SK-N-SH treated with all-trans-retinoic acid at 6 μM for 48 hours (cell line): ENCODE measurements at regions not wholly inside any gene's neighbourhood (a gene's known extent, or its start where the extent isn't known, plus 50 kb on each side); places are given as distances from the start of the nearest gene placed in this dataset.

Experiments used
- ARNTL ChIP-seq: fragments of 450-650 bp; formaldehyde crosslinking; IDR thresholded peaks from 2 replicates; pipeline ENCODE4 v1.5.0; 2020; ENCODE audit warnings: low read depth, mild to moderate bottlenecking, moderate library complexity, borderline replicate concordance
- CREB5 ChIP-seq: fragments of 250-450 bp; sonication (Bioruptor Pico); IDR thresholded peaks from 2 replicates; pipeline ENCODE4 v1.5.1; 2020; ENCODE audit warnings: low read depth, mild to moderate bottlenecking, moderate library complexity
- ESRRG ChIP-seq: fragments of 250-450 bp; sonication (Bioruptor Pico); IDR thresholded peaks from 2 replicates; pipeline ENCODE4 v1.6.1; 2021; ENCODE audit warnings: mild to moderate bottlenecking
- GLIS3 ChIP-seq: fragments of 250-450 bp; sonication (Bioruptor Pico); IDR thresholded peaks from 2 replicates; pipeline ENCODE4 v1.5.0; 2020; ENCODE audit warnings: mild to moderate bottlenecking, moderate library complexity
- ISL1 ChIP-seq: fragments of 250-450 bp; sonication (Bioruptor Pico); IDR thresholded peaks from 2 replicates; pipeline ENCODE4 v2.1.2; 2022; ENCODE audit warnings: mild to moderate bottlenecking, moderate library complexity
- OSR1 ChIP-seq: fragments of 250-450 bp; sonication (Bioruptor Pico); IDR thresholded peaks from 2 replicates; pipeline ENCODE4 v1.8.0; 2022; ENCODE audit warnings: moderate library complexity, mild to moderate bottlenecking, inconsistent platforms
- PPARA ChIP-seq: fragments of 250-450 bp; sonication (Bioruptor Pico); IDR thresholded peaks from 2 replicates; pipeline ENCODE4 v1.5.0; 2020; ENCODE audit warnings: mild to moderate bottlenecking, borderline replicate concordance
- RARB ChIP-seq: fragments of 250-450 bp; sonication (Bioruptor Pico); IDR thresholded peaks from 2 replicates; pipeline ENCODE4 v1.8.0; 2021; ENCODE audit warnings: mild to moderate bottlenecking, moderate library complexity
- SNAI2 ChIP-seq: fragments of 250-450 bp; sonication (Bioruptor Pico); IDR thresholded peaks from 2 replicates; pipeline ENCODE4 v1.5.0; 2020; ENCODE audit warnings: mild to moderate bottlenecking, moderate library complexity
- TOX ChIP-seq: fragments of 250-450 bp; sonication (Bioruptor Pico); IDR thresholded peaks from 2 replicates; pipeline ENCODE4 v1.8.0; 2021; ENCODE audit warnings: mild to moderate bottlenecking, moderate library complexity, borderline replicate concordance
- ZFP3 ChIP-seq: fragments of 250-450 bp; sonication (Bioruptor Pico); IDR thresholded peaks from 2 replicates; pipeline ENCODE4 v1.5.0; 2020; ENCODE audit warnings: mild to moderate bottlenecking, moderate library complexity
- ZNF565 ChIP-seq: fragments of 450-650 bp; formaldehyde crosslinking; conservative IDR thresholded peaks from 2 replicates; pipeline ENCODE4 v1.5.0; 2020; ENCODE audit warnings: low read depth, mild to moderate bottlenecking, moderate library complexity

- TF ChIP-seq RARB (CRISPR knock-in tag): no peak
- TF ChIP-seq ISL1 (CRISPR knock-in tag): no peak
- no peak for TF ChIP-seq ESRRG (CRISPR knock-in tag)
- TF ChIP-seq GLIS3: no peak
- TF ChIP-seq PPARA (CRISPR knock-in tag): no peak
- no peak for TF ChIP-seq SNAI2 (CRISPR knock-in tag)
- TF ChIP-seq OSR1 (CRISPR knock-in tag): no peak
- TF ChIP-seq ZFP3: no peak
- TF ChIP-seq CREB5 (CRISPR knock-in tag): no peak
- no peak for TF ChIP-seq ZNF565 (CRISPR knock-in tag)
- no peak for TF ChIP-seq TOX (CRISPR knock-in tag)
- peak; percentile 84 for TF ChIP-seq ARNTL (CRISPR knock-in tag)
Measured at GRCh38 chr7:131105799-131106680, 221.6 kb upstream of the MKLN1 start.
